Fibroblast of lung (primary cell): ENCODE measurements at regions not wholly inside any gene's neighbourhood (a gene's known extent, or its start where the extent isn't known, plus 50 kb on each side); places are given as distances from the start of the nearest gene placed in this dataset.

Experiments
- DNase-seq, 2 donors: peaks; one replicate each; pipeline versions ENCODE4 v3.0.0 to v3.0.0-alpha.2; 2010; ENCODE audit warnings: low read depth in 2 of 2
- H2AFZ ChIP-seq: 2 replicates; pipeline ENCODE4 v1.5.1; 2012; ENCODE audit warnings: low read length, control low read depth, inconsistent platforms
- H3K27ac ChIP-seq: 2 replicates; pipeline ENCODE4 v1.5.1; 2011; ENCODE audit warnings: low read length, control low read depth; ENCODE audit not compliant: insufficient read depth
- H3K27me3 ChIP-seq: 2 replicates; pipeline ENCODE4 v1.5.1; 2011; ENCODE audit warnings: mild to moderate bottlenecking, low read length; ENCODE audit not compliant: control insufficient read depth, insufficient read depth
- H3K36me3 ChIP-seq: 2 replicates; pipeline ENCODE4 v1.5.1; 2011; ENCODE audit warnings: low read length; ENCODE audit not compliant: control insufficient read depth, insufficient read depth
- H3K4me1 ChIP-seq: 2 replicates; pipeline ENCODE4 v1.5.1; 2011; ENCODE audit warnings: low read length; ENCODE audit not compliant: control insufficient read depth, insufficient read depth; ENCODE audit errors: extremely low read depth
- H3K4me2 ChIP-seq: 2 replicates; pipeline ENCODE4 v1.5.1; 2011; ENCODE audit warnings: low read length, control low read depth; ENCODE audit not compliant: insufficient read depth; ENCODE audit errors: extremely low read depth
- H3K4me3 ChIP-seq, 4 experiments: fragments of 200-600 bp in 1 of 4; sonication (generic) in 1 of 4; replicated peaks in 1 of 4; 2 replicates each; pipeline ENCODE4 v1.5.1; 2011 to 2016; ENCODE audit warnings: low read length in 4 of 4, low read depth in 3 of 4, mild to moderate bottlenecking in 3 of 4, control low read depth in 2 of 4, inconsistent platforms in 1 of 4, mixed read lengths in 1 of 4; ENCODE audit not compliant: insufficient read depth in 1 of 4; ENCODE audit errors: control extremely low read depth in 1 of 4
- H3K79me2 ChIP-seq: 2 replicates; pipeline ENCODE4 v1.5.1; 2012; ENCODE audit warnings: mild to moderate bottlenecking, low read length, inconsistent platforms; ENCODE audit not compliant: control insufficient read depth, insufficient read depth
- H3K9ac ChIP-seq: 2 replicates; pipeline ENCODE4 v1.5.1; 2011; ENCODE audit warnings: mild to moderate bottlenecking, low read length, control low read depth; ENCODE audit not compliant: insufficient read depth
- H3K9me3 ChIP-seq: 2 replicates; pipeline ENCODE4 v1.5.1; 2012; ENCODE audit warnings: low read depth, low read length; ENCODE audit not compliant: control insufficient read depth, insufficient read depth
- H4K20me1 ChIP-seq: 2 replicates; pipeline ENCODE4 v1.5.1; 2011; ENCODE audit warnings: low read length; ENCODE audit not compliant: control insufficient read depth, insufficient read depth; ENCODE audit errors: extremely low read depth
- EZH2 ChIP-seq: IDR thresholded peaks from 2 replicates; pipeline ENCODE4 v1.5.1; 2012; ENCODE audit warnings: low read length, control low read depth, mild to moderate bottlenecking; ENCODE audit errors: missing control alignments
- TF ChIP-seq, protein P1 (sequence below), 2 donors: IDR thresholded peaks in 1 of 2; conservative IDR thresholded peaks in 1 of 2; 1 replicate in 1 of 2; 2 replicates in 1 of 2; pipeline ENCODE4 v1.5.1; 2011 to 2012; ENCODE audit warnings: low read length in 2 of 2, control low read depth in 1 of 2, inconsistent platforms in 1 of 2, low read depth in 1 of 2, mild to moderate bottlenecking in 1 of 2

DNA sequence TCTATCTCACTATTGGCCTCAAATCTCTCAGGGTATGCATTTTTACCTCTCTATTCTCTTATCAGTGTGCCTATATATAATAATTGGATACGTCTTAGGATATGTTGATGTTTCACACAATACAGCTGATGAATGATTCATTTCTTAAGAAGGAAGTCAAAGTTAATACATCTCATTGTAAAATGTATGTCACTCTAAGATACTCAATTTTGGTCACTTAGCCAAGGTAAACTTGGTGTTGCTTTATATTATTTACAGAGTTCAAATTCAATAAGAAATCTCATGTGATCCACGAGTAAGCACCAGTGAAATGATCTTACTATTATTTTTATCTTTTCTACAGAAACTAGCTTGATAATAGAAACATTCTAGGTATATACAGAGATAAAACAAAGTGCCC lies 1266.5 kb downstream of the JRKL start:
- no peak overlapping the region for H2AFZ ChIP-seq
- H3K79me2 ChIP-seq, result no peaks in the 10 kb centered on the region
- no peak overlapping the region for H3K9ac ChIP-seq
- no peaks in the 10 kb centered on the region for H3K27me3 ChIP-seq
- no peaks in the 10 kb centered on the region for H3K36me3 ChIP-seq
- TF ChIP-seq, protein P1, sequence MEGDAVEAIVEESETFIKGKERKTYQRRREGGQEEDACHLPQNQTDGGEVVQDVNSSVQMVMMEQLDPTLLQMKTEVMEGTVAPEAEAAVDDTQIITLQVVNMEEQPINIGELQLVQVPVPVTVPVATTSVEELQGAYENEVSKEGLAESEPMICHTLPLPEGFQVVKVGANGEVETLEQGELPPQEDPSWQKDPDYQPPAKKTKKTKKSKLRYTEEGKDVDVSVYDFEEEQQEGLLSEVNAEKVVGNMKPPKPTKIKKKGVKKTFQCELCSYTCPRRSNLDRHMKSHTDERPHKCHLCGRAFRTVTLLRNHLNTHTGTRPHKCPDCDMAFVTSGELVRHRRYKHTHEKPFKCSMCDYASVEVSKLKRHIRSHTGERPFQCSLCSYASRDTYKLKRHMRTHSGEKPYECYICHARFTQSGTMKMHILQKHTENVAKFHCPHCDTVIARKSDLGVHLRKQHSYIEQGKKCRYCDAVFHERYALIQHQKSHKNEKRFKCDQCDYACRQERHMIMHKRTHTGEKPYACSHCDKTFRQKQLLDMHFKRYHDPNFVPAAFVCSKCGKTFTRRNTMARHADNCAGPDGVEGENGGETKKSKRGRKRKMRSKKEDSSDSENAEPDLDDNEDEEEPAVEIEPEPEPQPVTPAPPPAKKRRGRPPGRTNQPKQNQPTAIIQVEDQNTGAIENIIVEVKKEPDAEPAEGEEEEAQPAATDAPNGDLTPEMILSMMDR (conservative IDR thresholded peaks at IDR 0.05 in 1 of 2, IDR thresholded peaks at IDR 0.05 in 1 of 2; ENCODE audit: low read depth in 1 of 2, low read length in 2 of 2), result no peak
- no peak for TF ChIP-seq EZH2
- no peak for DNase-seq
- H3K4me2 ChIP-seq, result no peak overlapping the region
- H4K20me1 ChIP-seq, result no peaks in the 10 kb centered on the region
- H3K4me3 ChIP-seq, result no peak overlapping the region
- H3K9me3 ChIP-seq, result no peaks in the 10 kb centered on the region
- H3K27ac ChIP-seq, result no peak overlapping the region
- no peaks in the 10 kb centered on the region for H3K4me1 ChIP-seq

DNA sequence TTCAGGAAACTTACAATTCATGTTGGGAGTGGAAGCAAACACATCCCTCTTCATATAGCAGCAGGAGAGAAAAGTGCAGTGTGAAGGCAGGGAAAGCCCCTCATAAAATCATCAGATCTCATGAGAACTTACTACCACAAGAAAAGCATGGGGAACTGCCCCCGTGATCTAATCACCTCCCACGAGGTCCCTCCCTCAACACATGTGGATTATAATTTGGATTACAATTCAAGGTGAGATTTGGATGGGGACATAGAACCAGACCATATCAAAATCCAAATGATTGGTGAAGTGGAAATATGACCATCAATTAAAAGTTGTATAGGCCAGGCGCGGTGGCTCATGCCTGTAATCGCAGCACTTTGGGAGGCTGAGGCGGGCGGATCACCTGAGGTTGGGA lies 1268.0 kb downstream of the JRKL start:
- DNase-seq, result no peak
- no peak overlapping the region for H3K4me3 ChIP-seq
- no peaks in the 10 kb centered on the region for H4K20me1 ChIP-seq
- no peaks in the 10 kb centered on the region for H3K4me1 ChIP-seq
- no peak overlapping the region for H3K4me2 ChIP-seq
- no peaks in the 10 kb centered on the region for H3K9me3 ChIP-seq
- H3K9ac ChIP-seq, result no peak overlapping the region
- no peaks in the 10 kb centered on the region for H3K36me3 ChIP-seq
- no peak overlapping the region for H2AFZ ChIP-seq
- H3K79me2 ChIP-seq, result no peaks in the 10 kb centered on the region
- no peak for TF ChIP-seq EZH2
- TF ChIP-seq, protein P1 (conservative IDR thresholded peaks at IDR 0.05 in 1 of 2, IDR thresholded peaks at IDR 0.05 in 1 of 2; ENCODE audit: low read depth in 1 of 2, low read length in 2 of 2), result no peak
- no peak overlapping the region for H3K27ac ChIP-seq
- H3K27me3 ChIP-seq, result no peaks in the 10 kb centered on the region

DNA sequence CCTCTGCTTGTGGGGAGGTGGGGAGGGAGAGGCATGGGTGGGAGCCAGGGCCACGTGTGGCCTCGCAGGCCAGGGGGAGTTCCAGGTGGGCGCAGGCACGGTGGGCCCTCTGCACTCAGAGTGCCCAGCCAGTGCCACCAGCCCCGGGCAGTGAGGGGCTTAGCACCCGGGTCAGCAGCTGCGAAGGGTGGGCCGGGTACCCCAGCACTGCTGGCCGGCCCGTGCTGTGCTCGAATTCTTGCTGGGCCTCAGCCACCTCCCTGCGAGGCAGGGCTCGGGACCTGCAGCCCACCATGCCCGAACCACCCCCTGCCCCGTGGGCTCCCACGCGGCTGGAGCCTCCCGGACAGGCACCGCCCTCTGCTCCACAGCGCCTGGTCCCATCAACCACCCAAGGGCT lies 1277.2 kb downstream of the JRKL start:
- Histone ChIP-seq H3K36me3 (no peaks in the 10 kb centered on the region), H3K9ac (no peak overlapping the region), H3K9me3 (no peaks in the 10 kb centered on the region), H3K4me3 (no peak overlapping the region), H3K4me2 (no peak overlapping the region), H3K27me3 (no peaks in the 10 kb centered on the region), H3K79me2 (no peaks in the 10 kb centered on the region), H3K27ac (no peak overlapping the region), H4K20me1 (no peaks in the 10 kb centered on the region), H3K4me1 (no peaks in the 10 kb centered on the region), H2AFZ (no peak overlapping the region)
- DNase-seq, result no peak
- TF ChIP-seq, protein P1 (conservative IDR thresholded peaks at IDR 0.05 in 1 of 2, IDR thresholded peaks at IDR 0.05 in 1 of 2; ENCODE audit: low read depth in 1 of 2, low read length in 2 of 2), result no peak
- no peak for TF ChIP-seq EZH2
